OCI-LY3 (cell line): ENCODE measurements at regions not wholly inside any gene's neighbourhood (a gene's known extent, or its start where the extent isn't known, plus 50 kb on each side); places are given as distances from the start of the nearest gene placed in this dataset.

Source experiments
- H2AFZ ChIP-seq: fragments of 200-600, 300-600 bp; shearing (Covaris generic); 2 replicates; pipeline ENCODE4 v1.6.0; 2014; ENCODE audit warnings: antibody characterized with exemption, low read depth, low read length
- H3K27ac ChIP-seq: fragments of 200-600, 300-600 bp; sonication (generic); 2 replicates; pipeline ENCODE4 v1.5.1; 2014; ENCODE audit warnings: mild to moderate bottlenecking, low read length, moderate library complexity, mixed read lengths
- H3K27me3 ChIP-seq: fragments of 200-600, 300-600 bp; sonication (generic); 2 replicates; pipeline ENCODE4 v1.6.1; 2014; ENCODE audit warnings: low read depth, low read length, mixed read lengths
- H3K36me3 ChIP-seq: fragments of 200-600, 300-600 bp; sonication (generic); replicated peaks from 2 replicates; pipeline ENCODE3; 2014; ENCODE audit warnings: low read depth, low read length, mixed read lengths
- H3K4me1 ChIP-seq: fragments of 300-600, 200-600 bp; sonication (generic); 2 replicates; pipeline ENCODE4 v1.6.1; 2014; ENCODE audit warnings: low read length, mixed read lengths
- H3K4me2 ChIP-seq: fragments of 200-600, 300-600 bp; sonication (generic); 2 replicates; pipeline ENCODE4 v1.6.1; 2014; ENCODE audit warnings: low read length, mixed read lengths
- H3K4me3 ChIP-seq: fragments of 300-600, 200-600 bp; sonication (generic); 2 replicates; pipeline ENCODE4 v1.5.1; 2014; ENCODE audit warnings: antibody characterized with exemption, mild to moderate bottlenecking, low read length, moderate library complexity
- H3K79me2 ChIP-seq: fragments of 300-600, 200-600 bp; shearing (Covaris generic); 2 replicates; pipeline ENCODE4 v1.6.1; 2014; ENCODE audit warnings: mild to moderate bottlenecking, low read length, mixed read lengths
- H3K9ac ChIP-seq: fragments of 300-600, 200-600 bp; shearing (Covaris generic); 2 replicates; pipeline ENCODE4 v1.6.0; 2014; ENCODE audit warnings: mild to moderate bottlenecking, low read length, moderate library complexity
- H3K9me3 ChIP-seq: fragments of 200-600, 300-600 bp; shearing (Covaris generic); 2 replicates; pipeline ENCODE4 v1.6.1; 2014; ENCODE audit warnings: low read length, mixed read lengths; ENCODE audit not compliant: insufficient read depth
- H4K20me1 ChIP-seq: fragments of 200-600, 300-600 bp; sonication (generic); 2 replicates; pipeline ENCODE4 v1.6.1; 2016; ENCODE audit warnings: low read length, mixed read lengths; ENCODE audit not compliant: insufficient read depth
- EZH2phosphoT487 ChIP-seq: fragments of 200-600 bp; shearing (Covaris generic); IDR thresholded peaks from 2 replicates; pipeline ENCODE4 v1.6.1; 2018; ENCODE audit warnings: antibody characterized with exemption, mixed run types, low read depth
- TF ChIP-seq, protein P1 (sequence below): fragments of 200-600, 300-600 bp; sonication (generic); IDR thresholded peaks from 2 replicates; pipeline ENCODE4 v1.5.1; 2014; ENCODE audit warnings: antibody characterized with exemption, low read length, low read depth

GRCh38 chr1:177849130-177849529 is 120.7 kb downstream of the SEC16B start:
- Histone ChIP-seq H3K9me3 (no peaks in the 10 kb centered on the region), H3K4me2 (no peak overlapping the region), H2AFZ (no peak overlapping the region), H3K4me3 (no peak overlapping the region), H3K4me1 (peaks cover 14% of the 10 kb centered on the region), H3K79me2 (no peaks in the 10 kb centered on the region), H4K20me1 (no peaks in the 10 kb centered on the region), H3K27me3 (peaks cover 31% of the 10 kb centered on the region), H3K36me3 (no peaks in the 10 kb centered on the region), H3K27ac (no peak overlapping the region), H3K9ac (no peak overlapping the region)
- TF ChIP-seq EZH2phosphoT487 = no peak
- TF ChIP-seq, protein P1, sequence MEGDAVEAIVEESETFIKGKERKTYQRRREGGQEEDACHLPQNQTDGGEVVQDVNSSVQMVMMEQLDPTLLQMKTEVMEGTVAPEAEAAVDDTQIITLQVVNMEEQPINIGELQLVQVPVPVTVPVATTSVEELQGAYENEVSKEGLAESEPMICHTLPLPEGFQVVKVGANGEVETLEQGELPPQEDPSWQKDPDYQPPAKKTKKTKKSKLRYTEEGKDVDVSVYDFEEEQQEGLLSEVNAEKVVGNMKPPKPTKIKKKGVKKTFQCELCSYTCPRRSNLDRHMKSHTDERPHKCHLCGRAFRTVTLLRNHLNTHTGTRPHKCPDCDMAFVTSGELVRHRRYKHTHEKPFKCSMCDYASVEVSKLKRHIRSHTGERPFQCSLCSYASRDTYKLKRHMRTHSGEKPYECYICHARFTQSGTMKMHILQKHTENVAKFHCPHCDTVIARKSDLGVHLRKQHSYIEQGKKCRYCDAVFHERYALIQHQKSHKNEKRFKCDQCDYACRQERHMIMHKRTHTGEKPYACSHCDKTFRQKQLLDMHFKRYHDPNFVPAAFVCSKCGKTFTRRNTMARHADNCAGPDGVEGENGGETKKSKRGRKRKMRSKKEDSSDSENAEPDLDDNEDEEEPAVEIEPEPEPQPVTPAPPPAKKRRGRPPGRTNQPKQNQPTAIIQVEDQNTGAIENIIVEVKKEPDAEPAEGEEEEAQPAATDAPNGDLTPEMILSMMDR = no peak

DNA sequence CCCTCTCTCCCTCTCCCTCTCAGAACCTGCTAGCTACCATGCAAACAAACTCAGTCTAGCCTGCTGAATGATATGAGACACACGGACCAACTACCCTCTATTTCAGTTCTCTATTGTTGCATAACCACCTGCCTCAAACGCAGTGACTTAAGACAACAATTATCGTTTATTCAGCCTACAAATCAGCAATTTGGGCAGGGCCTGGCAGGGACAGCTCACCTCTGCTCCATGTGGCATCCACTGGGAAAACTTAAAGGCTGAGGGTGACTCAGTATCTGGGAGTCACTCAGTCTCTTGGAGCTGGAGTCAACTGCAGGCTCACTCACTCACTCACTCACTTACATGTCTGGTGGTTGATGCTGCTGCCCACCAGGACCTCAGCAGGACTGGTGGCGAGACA is 121.3 kb downstream of the SEC16B start:
- Histone ChIP-seq H4K20me1 (no peaks in the 10 kb centered on the region), H3K4me1 (peaks cover 14% of the 10 kb centered on the region), H2AFZ (no peak overlapping the region), H3K9ac (no peak overlapping the region), H3K27me3 (peaks cover 31% of the 10 kb centered on the region), H3K4me3 (no peak overlapping the region), H3K36me3 (no peaks in the 10 kb centered on the region), H3K9me3 (no peaks in the 10 kb centered on the region), H3K27ac (no peak overlapping the region), H3K4me2 (no peak overlapping the region), H3K79me2 (no peaks in the 10 kb centered on the region)
- TF ChIP-seq, protein P1 = no peak
- no peak for TF ChIP-seq EZH2phosphoT487

DNA sequence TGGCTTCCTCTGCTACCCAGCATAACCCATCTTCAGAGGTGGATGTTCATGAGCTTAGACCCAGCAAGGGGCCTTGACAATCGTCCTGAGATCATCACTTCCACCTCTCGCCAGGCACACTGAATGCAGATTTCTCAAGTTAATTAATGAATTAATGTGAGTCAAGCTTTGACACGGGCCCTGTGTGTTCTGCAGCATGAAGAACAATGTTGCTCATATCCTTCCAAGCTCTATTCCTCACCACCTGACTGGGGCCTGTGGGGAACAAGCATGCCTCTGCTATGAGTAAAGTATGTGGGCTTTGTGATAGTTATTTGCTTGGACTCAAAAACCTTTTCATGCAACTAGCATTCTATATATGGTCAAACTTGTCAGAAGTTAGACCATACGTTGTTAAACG is 122.0 kb downstream of the SEC16B start:
- Histone ChIP-seq H3K9ac (no peak overlapping the region), H3K9me3 (no peaks in the 10 kb centered on the region), H3K27me3 (peaks cover 31% of the 10 kb centered on the region), H3K4me2 (no peak overlapping the region), H3K36me3 (no peaks in the 10 kb centered on the region), H3K4me1 (peaks cover 14% of the 10 kb centered on the region), H3K27ac (no peak overlapping the region), H3K79me2 (no peaks in the 10 kb centered on the region), H3K4me3 (no peak overlapping the region), H4K20me1 (no peaks in the 10 kb centered on the region), H2AFZ (no peak overlapping the region)
- TF ChIP-seq, protein P1 = no peak
- TF ChIP-seq EZH2phosphoT487 = no peak

GRCh38 chr1:177838907-177839485 is 130.9 kb downstream of the SEC16B start:
- H3K4me1 ChIP-seq = no peaks in the 10 kb centered on the region
- H4K20me1 ChIP-seq = no peaks in the 10 kb centered on the region
- no peak overlapping the region for H3K4me3 ChIP-seq
- no peak overlapping the region for H3K27ac ChIP-seq
- H3K27me3 ChIP-seq = peaks cover 30% of the 10 kb centered on the region
- H2AFZ ChIP-seq = no peak overlapping the region
- H3K79me2 ChIP-seq = no peaks in the 10 kb centered on the region
- H3K36me3 ChIP-seq = no peaks in the 10 kb centered on the region
- no peak overlapping the region for H3K9ac ChIP-seq
- H3K9me3 ChIP-seq = no peaks in the 10 kb centered on the region
- no peak for TF ChIP-seq EZH2phosphoT487
- TF ChIP-seq, protein P1 = no peak
- H3K4me2 ChIP-seq = no peak overlapping the region
